ENCODE measurements at regions not wholly inside any gene's neighbourhood (a gene's known extent, or its start where the extent isn't known, plus 50 kb on each side); places are given as distances from the start of the nearest gene placed in this dataset.

DNA sequence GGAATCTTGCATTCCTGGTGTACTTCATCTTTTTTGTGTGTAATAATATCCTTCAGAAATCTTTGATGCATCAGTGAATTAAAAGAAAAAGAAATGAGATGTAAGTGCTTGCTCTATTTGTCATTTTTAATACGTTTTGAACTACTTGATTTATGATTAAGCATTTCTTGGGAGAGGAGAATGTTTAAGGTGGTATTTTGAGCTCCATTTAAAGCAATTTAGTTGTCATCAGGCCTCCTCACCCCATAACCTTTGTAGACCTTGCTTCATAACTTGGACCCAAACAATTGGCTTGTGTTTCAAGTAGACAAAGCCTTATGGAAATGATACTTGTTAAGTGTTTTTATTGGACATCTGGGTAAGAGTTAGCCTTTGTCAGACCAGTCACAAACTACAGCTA is 87.1 kb upstream of the VEPH1 start:
- H3K4me2 ChIP-seq (ENCODE audit: insufficient read depth, low read length) = no peak overlapping the region
- no peak overlapping the region for H3K9ac ChIP-seq (ENCODE audit: insufficient read depth in 1 of 2, low read depth in 2 of 2, low read length in 2 of 2)
- in situ Hi-C loops (cut with MboI) = no loop called here
- H3K4me1 ChIP-seq (replicated peaks in 1 of 2; ENCODE audit: control insufficient read depth in 2 of 2, insufficient read depth in 2 of 2, low read length in 2 of 2) = no peaks in the 10 kb centered on the region
- ChIA-PET CTCF (ENCODE audit: low intra/inter-chr PET ratio) (no interaction called here), POLR2A (no interaction called here)
- intact Hi-C loops (cut with micrococcal nuclease) = no loop called here
- WGBS (ENCODE audit: insufficient coverage, low coverage, missing lambda C conversion rate) = 7% methylated on average over 1 of the region's 1 CpG
- H4K20me1 ChIP-seq (replicated peaks; ENCODE audit: control insufficient read depth, insufficient read depth, low read length) = no peaks in the 10 kb centered on the region
- no peaks in the 10 kb centered on the region for H3K9me3 ChIP-seq (replicated peaks; ENCODE audit: control insufficient read depth, insufficient read depth, low read depth, low read length)
- no peaks in the 10 kb centered on the region for H3K79me2 ChIP-seq (ENCODE audit: control insufficient read depth, insufficient read depth, low read length)
- H3K4me3 ChIP-seq = no peak overlapping the region
- no peaks in the 10 kb centered on the region for H3K9me1 ChIP-seq (ENCODE audit: control insufficient read depth, insufficient read depth, low read length)
- FAIRE-seq (no peak), ATAC-seq (no peak), DNase-seq (ENCODE audit: extremely low read depth in 1 of 4, low spot score in 3 of 4) (no peak)
- no peak overlapping the region for H3K27ac ChIP-seq (ENCODE audit: extremely low read depth, low read depth, low read length)
- H2AFZ ChIP-seq (ENCODE audit: low read depth, low read length) = no peak overlapping the region
- no peak for TF ChIP-seq ATF4 (CRISPR knock-in tag; IDR thresholded peaks at IDR 0.05)
- no peak for TF ChIP-seq TBL1XR1 (IDR thresholded peaks at IDR 0.05; ENCODE audit: low read length in 2 of 2)
- no TSS peak for BruUV-seq (replicated peaks)
- no peaks in the 10 kb centered on the region for H3K27me3 ChIP-seq (ENCODE audit: control insufficient read depth in 2 of 2, insufficient read depth in 2 of 2, low read length in 2 of 2)
- no peaks in the 10 kb centered on the region for H3K36me3 ChIP-seq (ENCODE audit: control insufficient read depth, insufficient read depth, low read length)

DNA sequence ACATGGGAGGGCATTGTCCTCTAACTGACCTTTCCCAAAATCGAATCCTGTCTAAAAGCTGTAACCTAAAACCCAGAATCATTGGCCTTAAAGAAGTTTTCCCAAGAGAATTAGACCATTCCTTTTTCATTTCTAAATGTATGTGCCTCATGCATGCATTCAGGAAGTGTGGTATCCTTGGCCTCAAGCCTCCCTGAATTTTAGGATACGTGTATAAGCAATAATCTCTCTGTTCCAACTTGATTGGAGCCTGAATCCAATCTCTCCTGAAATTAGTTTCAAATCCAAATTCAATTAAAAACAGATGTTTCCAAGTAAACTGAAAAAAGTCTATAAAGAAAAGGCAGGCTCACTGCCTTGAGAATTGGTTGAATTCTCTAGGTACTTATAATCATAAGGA is 86.0 kb upstream of the VEPH1 start:
- no peak overlapping the region for H2AFZ ChIP-seq (ENCODE audit: low read depth, low read length)
- ATAC-seq (no peak), DNase-seq (ENCODE audit: extremely low read depth in 1 of 4, low spot score in 3 of 4) (no peak), FAIRE-seq (no peak)
- no peak overlapping the region for H3K9ac ChIP-seq (ENCODE audit: insufficient read depth in 1 of 2, low read depth in 2 of 2, low read length in 2 of 2)
- ChIA-PET CTCF (ENCODE audit: low intra/inter-chr PET ratio) (no interaction called here), POLR2A (no interaction called here)
- H3K9me1 ChIP-seq (ENCODE audit: control insufficient read depth, insufficient read depth, low read length) = no peaks in the 10 kb centered on the region
- no peaks in the 10 kb centered on the region for H4K20me1 ChIP-seq (replicated peaks; ENCODE audit: control insufficient read depth, insufficient read depth, low read length)
- H3K4me2 ChIP-seq (ENCODE audit: insufficient read depth, low read length) = no peak overlapping the region
- no peaks in the 10 kb centered on the region for H3K27me3 ChIP-seq (ENCODE audit: control insufficient read depth in 2 of 2, insufficient read depth in 2 of 2, low read length in 2 of 2)
- in situ Hi-C loops (cut with MboI) (no loop called here), intact Hi-C loops (cut with micrococcal nuclease) (no loop called here)
- no peak overlapping the region for H3K27ac ChIP-seq (ENCODE audit: extremely low read depth, low read depth, low read length)
- no TSS peak for BruUV-seq (replicated peaks)
- no peaks in the 10 kb centered on the region for H3K9me3 ChIP-seq (replicated peaks; ENCODE audit: control insufficient read depth, insufficient read depth, low read depth, low read length)
- H3K36me3 ChIP-seq (ENCODE audit: control insufficient read depth, insufficient read depth, low read length) = no peaks in the 10 kb centered on the region
- H3K79me2 ChIP-seq (ENCODE audit: control insufficient read depth, insufficient read depth, low read length) = no peaks in the 10 kb centered on the region
- no peak overlapping the region for H3K4me3 ChIP-seq
- 20% methylated on average over 2 of the region's 2 CpGs for WGBS (ENCODE audit: insufficient coverage, low coverage, missing lambda C conversion rate)
- no peaks in the 10 kb centered on the region for H3K4me1 ChIP-seq (replicated peaks in 1 of 2; ENCODE audit: control insufficient read depth in 2 of 2, insufficient read depth in 2 of 2, low read length in 2 of 2)
- TF ChIP-seq HLTF (IDR thresholded peaks at IDR 0.05) (no peak), ZNF143 (CRISPR knock-in tag; IDR thresholded peaks at IDR 0.05) (no peak), RFX5 (IDR thresholded peaks at IDR 0.05; ENCODE audit: low read depth, low read length) (no peak), RBM22 (IDR thresholded peaks at IDR 0.05; ENCODE audit: low read depth, low read length, poor library complexity, severe bottlenecking) (no peak), KLF6 (CRISPR knock-in tag; IDR thresholded peaks at IDR 0.05; ENCODE audit: borderline replicate concordance) (no peak), ZNF766 (CRISPR knock-in tag; conservative IDR thresholded peaks at IDR 0.05) (no peak), TCF3 (CRISPR knock-in tag; IDR thresholded peaks at IDR 0.05) (no peak), NFIX (CRISPR knock-in tag; IDR thresholded peaks at IDR 0.05; ENCODE audit: low read depth) (no peak), ZNF384 (IDR thresholded peaks at IDR 0.05; ENCODE audit: low read depth, low read length) (no peak), E2F5 (CRISPR knock-in tag; IDR thresholded peaks at IDR 0.05) (no peak), SMARCA4 (IDR thresholded peaks at IDR 0.05) (no peak), ZNF699 (CRISPR knock-in tag; IDR thresholded peaks at IDR 0.05; ENCODE audit: insufficient replicate concordance) (no peak), ZNF347 (CRISPR knock-in tag; IDR thresholded peaks at IDR 0.05; ENCODE audit: low read depth) (no peak)
- TF ChIP-seq, protein P1, sequence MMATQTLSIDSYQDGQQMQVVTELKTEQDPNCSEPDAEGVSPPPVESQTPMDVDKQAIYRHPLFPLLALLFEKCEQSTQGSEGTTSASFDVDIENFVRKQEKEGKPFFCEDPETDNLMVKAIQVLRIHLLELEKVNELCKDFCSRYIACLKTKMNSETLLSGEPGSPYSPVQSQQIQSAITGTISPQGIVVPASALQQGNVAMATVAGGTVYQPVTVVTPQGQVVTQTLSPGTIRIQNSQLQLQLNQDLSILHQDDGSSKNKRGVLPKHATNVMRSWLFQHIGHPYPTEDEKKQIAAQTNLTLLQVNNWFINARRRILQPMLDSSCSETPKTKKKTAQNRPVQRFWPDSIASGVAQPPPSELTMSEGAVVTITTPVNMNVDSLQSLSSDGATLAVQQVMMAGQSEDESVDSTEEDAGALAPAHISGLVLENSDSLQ (IDR thresholded peaks at IDR 0.05) = no peak
